ENCODE measurements at regions not wholly inside any gene's neighbourhood (a gene's known extent, or its start where the extent isn't known, plus 50 kb on each side); places are given as distances from the start of the nearest gene placed in this dataset.

DNA sequence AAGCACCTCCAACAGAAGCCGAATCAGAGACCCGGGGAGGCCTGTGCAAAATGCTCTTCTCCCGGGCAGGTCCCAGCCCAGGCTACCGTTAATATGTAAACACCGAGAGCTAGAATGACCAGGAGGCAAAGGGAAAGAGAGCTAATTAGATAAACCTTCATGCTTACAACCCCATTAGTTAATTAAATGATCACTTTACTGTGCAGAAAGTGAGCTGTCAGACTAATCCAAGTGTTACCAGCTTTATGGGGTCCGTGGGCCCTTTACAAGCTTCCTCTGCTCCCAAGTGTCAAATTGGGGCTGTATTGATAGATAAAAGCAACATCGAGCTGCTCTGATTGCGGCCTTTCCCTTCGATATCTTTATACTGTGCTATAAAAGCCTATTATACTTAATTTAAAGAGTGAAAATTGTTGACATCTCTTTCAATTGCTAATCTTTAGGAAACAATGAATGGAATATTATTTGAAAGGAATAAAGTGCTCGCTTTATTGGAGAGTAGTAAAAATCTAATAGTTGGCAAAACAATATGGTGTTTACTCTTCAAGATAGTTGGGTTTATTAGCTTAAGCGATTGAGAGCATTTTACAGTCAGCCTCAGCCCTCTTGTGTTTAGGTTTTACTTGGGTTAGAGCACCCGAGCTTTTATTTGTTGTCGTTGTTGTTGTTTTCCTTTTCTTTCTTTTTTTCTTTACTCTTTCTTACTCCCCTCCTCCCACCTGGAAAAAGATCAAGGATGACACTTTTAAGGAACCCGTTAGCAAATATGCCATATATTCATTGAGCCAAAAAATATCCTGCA lies 189.3 kb upstream of the GPR12 start:
- DNase-seq (ENCODE audit: low read depth, low spot score) = no peak
- ChIA-PET CTCF (interaction anchor here (0.7 to 13.4 kb wide), 9 partner anchors 11 to 1034 kb away, joined by 3 to 228 read pairs (median 5); no protein-coding TSS in a partner anchor), POLR2A (no interaction called here)
- no peak overlapping the region for H3K4me3 ChIP-seq (ENCODE audit: low read depth, low read length)
- TF ChIP-seq, protein P1, sequence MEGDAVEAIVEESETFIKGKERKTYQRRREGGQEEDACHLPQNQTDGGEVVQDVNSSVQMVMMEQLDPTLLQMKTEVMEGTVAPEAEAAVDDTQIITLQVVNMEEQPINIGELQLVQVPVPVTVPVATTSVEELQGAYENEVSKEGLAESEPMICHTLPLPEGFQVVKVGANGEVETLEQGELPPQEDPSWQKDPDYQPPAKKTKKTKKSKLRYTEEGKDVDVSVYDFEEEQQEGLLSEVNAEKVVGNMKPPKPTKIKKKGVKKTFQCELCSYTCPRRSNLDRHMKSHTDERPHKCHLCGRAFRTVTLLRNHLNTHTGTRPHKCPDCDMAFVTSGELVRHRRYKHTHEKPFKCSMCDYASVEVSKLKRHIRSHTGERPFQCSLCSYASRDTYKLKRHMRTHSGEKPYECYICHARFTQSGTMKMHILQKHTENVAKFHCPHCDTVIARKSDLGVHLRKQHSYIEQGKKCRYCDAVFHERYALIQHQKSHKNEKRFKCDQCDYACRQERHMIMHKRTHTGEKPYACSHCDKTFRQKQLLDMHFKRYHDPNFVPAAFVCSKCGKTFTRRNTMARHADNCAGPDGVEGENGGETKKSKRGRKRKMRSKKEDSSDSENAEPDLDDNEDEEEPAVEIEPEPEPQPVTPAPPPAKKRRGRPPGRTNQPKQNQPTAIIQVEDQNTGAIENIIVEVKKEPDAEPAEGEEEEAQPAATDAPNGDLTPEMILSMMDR (IDR thresholded peaks at IDR 0.05; ENCODE audit: insufficient read depth, low read length, missing control alignments) = no peak

DNA sequence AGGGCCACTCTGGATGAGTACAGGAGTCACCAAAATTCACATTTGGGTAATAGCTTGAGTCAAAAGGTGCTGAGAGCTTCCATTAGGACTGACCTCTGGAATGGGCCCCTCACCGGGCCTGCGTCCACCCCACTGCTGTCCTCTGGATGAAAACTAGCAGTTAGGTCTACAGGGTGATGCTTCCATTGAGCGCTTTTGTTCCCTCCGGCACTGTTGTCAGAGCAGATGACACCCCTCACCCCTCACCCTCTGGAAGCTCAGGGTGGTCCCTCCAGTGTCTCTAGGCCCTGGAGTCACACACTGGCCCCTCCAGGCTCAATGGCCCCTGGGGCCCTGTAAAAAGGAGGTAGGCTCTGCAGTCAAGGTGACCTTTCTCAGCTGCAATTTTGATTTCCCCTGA lies 187.8 kb upstream of the GPR12 start:
- ChIA-PET CTCF (interaction anchor here (1.0 to 13.4 kb wide), 6 partner anchors 18 to 878 kb away, joined by 4 to 228 read pairs (median 19); no protein-coding TSS in a partner anchor), POLR2A (no interaction called here)
- TF ChIP-seq, protein P1 (IDR thresholded peaks at IDR 0.05; ENCODE audit: insufficient read depth, low read length, missing control alignments) = no peak
- H3K4me3 ChIP-seq (ENCODE audit: low read depth, low read length) = no peak overlapping the region
- no peak for DNase-seq (ENCODE audit: low read depth, low spot score)

DNA sequence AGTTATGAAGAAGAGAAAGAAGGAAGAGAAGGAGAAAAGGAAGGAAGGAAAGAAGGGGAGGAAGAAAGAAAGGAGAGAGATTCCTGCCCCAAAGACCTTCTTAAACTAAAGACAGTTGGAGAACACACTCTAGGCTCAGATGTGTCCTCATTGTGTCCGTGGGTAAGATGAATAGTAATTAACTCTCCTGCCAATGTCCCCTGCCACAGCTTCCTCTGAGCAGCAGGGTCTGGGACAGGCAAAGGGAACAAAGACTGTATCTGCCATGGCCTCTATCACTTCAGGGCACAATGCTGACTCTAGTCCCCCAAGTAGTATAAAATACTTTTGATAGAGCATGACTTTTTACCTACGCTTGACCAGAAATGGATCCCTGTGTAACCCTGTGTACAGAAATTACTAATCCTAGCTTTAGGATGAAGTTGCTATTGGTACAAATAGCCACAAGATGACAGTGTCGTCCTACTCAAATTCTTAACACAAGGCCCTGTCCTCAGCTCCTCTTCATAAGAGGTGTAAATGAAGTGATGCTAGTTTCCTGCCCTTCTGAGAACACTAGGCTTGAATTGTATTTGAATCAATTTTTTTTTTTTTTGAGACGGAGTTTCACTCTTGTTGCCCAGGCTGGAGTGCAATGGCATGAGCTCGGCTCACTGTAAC lies 186.2 kb upstream of the GPR12 start:
- H3K4me3 ChIP-seq (ENCODE audit: low read depth, low read length) = no peak overlapping the region
- TF ChIP-seq, protein P1 (IDR thresholded peaks at IDR 0.05; ENCODE audit: insufficient read depth, low read length, missing control alignments) = peak; percentile 57
- CTCF ChIA-PET = interaction anchor here (0.6 to 13.4 kb wide), 26 partner anchors 8 to 1037 kb away, joined by 3 to 228 read pairs (median 4); no protein-coding TSS in a partner anchor
- DNase-seq (ENCODE audit: low read depth, low spot score) = no peak
- POLR2A ChIA-PET = interaction anchor here (0.7 kb wide), 1 partner anchor 479 kb away, joined by 4 read pairs; no protein-coding TSS in a partner anchor

DNA sequence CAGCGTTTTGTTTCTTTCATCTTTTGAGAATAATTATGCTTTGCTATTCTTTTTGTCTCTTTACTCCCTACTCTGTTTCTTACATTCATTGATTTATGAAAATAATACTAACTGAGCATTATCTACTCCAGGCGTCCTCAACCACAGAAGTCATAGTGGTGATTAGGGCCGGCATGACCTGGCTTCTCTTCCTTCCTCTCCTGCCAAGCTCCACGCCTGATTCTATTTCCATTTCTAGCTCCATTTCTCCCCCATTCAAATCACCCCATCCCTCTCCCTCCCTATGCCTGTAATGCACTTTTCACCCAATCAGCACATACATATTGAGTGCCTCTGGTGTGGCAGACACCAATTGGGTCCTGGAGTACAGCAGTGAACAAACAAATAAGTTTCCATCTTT lies 183.2 kb upstream of the GPR12 start:
- TF ChIP-seq, protein P1 (IDR thresholded peaks at IDR 0.05; ENCODE audit: insufficient read depth, low read length, missing control alignments) = no peak
- no peak overlapping the region for H3K4me3 ChIP-seq (ENCODE audit: low read depth, low read length)
- ChIA-PET POLR2A (no interaction called here), CTCF (interaction anchor here (1.4 to 1.8 kb wide), 2 partner anchors 13 to 408 kb away, joined by 4 to 9 read pairs; no protein-coding TSS in a partner anchor)
- no peak for DNase-seq (ENCODE audit: low read depth, low spot score)

DNA sequence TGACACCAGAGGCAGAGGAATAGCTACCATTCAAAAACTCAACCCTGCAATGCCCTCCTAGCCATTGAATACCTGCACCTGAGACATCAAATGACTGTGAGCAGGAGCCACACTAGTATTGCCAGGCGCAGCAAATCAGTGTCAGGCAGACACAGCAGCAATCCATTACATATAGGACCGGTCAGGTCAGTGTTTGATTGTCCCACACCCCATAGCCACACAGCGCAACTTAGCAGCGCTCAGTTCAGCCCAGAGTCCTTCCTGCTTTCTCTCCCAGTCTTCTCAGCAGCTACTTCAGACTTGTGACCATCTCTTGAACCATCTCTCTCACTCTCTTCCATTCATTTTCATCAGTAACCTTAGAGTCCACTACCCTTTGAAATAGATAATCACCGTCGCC lies 181.6 kb upstream of the GPR12 start:
- TF ChIP-seq, protein P1 (IDR thresholded peaks at IDR 0.05; ENCODE audit: insufficient read depth, low read length, missing control alignments) = no peak
- POLR2A ChIA-PET = interaction anchor here (1.2 kb wide), 1 partner anchor 342 kb away, joined by 3 read pairs; no protein-coding TSS in a partner anchor
- H3K4me3 ChIP-seq (ENCODE audit: low read depth, low read length) = no peak overlapping the region
- CTCF ChIA-PET = interaction anchor here (1.8 to 3.2 kb wide), 3 partner anchors 12 to 420 kb away, joined by 9 to 33 read pairs (median 11); no protein-coding TSS in a partner anchor
- no peak for DNase-seq (ENCODE audit: low read depth, low spot score)
